LHCN-M2 (cell line): ENCODE measurements at regions not wholly inside any gene's neighbourhood (a gene's known extent, or its start where the extent isn't known, plus 50 kb on each side); places are given as distances from the start of the nearest gene placed in this dataset.

Experiments
- DNase-seq: peaks from one replicate; pipeline ENCODE4 v3.0.0-alpha.2; 2012; ENCODE audit warnings: low read depth

DNA sequence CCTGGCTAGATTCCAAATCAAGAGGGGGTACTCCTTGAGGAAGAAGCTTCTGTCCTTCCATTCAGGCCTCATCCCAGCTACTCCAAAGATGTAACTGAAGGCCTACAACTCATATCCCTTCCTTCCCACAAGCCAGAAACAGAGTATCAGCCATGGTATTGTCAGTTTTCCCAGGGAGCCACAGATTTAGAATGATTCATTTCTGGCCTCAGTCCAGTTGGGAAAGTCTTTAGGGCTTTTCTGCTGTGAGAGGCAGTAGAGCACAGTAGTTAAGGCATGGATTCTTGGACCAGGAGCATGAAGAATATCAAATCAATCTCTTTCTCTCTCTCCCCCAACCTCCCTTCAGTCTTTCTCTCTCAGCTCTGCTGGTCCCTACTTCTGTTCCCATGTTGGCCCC is 505.0 kb downstream of the BCOR start:
- no peak for DNase-seq

- no peak for DNase-seq
Observed at GRCh38 chrX:39595977-39596376, 501.8 kb downstream of the BCOR start.

DNA sequence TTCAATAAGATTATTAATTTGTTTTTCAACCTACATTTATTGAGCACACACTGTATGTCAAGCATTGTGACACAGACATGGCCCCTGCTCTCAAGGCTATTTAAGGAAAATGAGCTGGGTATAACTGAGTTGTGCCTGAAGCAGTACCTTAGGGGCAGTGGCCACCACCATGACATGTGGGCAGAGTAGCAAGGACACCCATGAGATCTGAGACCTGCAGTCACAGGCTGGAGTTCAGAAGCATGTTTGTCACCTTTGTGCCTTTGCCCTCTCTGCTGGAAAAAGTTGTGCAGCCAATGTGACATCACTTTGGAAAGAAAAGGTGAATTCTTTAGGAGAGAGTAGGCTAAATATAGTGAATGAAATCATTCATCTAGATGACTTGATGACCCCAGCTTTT is 501.3 kb downstream of the BCOR start:
- no peak for DNase-seq

- DNase-seq: no peak
Observed at GRCh38 chrX:39599339-39599738, 498.4 kb downstream of the BCOR start.

- DNase-seq: no peak
Observed at GRCh38 chrX:39600222-39600621, 497.5 kb downstream of the BCOR start.

DNA sequence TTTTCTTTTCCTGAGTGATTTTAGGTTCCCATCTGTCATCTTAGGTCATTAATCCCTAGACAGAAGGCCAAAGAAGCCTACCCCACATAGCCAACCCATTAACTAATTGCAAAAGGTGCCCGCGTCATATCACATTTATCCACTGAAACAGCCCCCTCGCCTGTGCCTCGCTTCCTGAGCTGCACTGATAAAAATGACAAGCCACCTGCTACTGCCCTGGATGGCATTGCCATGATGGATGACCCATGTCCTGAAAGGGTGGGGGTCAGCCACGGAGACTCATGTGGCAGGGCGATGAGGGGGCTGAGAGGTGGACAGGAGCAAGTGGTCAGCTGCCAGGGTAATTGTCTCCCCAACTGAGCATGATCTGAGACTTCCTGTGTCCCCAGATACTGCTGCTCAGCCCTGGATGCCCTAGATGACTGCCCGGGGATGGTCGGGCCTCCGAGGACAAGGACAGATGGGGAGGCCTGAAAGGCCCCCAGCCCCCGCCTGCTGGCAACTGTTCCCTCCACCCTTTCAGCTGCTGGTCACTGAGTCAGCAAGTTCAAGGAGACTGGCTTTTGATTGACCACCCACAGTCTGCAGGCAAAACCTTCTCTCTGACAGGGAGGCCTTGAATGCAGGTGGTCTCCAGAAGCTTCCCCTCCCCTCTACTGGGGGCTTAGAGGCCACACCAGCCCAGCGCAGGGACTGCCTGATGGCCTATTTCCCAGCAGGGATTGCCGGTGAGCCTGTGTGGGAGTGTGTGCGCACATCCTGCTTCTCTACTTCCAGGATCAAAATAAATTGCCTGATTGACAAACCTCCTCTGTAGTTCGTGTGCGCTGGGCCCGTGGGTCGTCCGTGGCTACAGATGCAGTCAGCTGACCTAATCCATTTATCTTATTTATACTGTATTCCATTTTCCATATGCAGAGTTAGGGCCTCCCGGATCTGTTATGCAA is 496.3 kb downstream of the BCOR start:
- DNase-seq: no peak

- no peak for DNase-seq
Observed at GRCh38 chrX:39602195-39602594, 495.6 kb downstream of the BCOR start.

DNA sequence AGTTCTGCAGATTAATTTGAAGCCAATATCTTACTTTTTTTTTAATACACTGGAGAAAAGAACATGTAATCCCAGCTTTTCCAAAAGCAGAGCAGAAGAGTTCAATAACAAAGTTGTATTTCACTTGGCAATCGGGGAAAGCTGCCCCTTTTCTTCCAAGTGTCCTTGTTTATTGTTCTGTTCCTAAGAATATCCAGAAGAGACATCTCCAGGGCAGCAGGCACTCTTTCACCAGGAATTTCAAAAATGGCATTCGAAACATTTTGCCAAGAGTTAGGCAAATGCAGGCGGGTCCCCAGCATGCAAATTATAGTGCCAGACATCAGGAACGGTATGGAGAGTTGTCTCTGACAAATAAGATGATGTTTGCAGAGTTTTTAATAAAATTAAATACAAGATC is 494.5 kb downstream of the BCOR start:
- no peak for DNase-seq

DNA sequence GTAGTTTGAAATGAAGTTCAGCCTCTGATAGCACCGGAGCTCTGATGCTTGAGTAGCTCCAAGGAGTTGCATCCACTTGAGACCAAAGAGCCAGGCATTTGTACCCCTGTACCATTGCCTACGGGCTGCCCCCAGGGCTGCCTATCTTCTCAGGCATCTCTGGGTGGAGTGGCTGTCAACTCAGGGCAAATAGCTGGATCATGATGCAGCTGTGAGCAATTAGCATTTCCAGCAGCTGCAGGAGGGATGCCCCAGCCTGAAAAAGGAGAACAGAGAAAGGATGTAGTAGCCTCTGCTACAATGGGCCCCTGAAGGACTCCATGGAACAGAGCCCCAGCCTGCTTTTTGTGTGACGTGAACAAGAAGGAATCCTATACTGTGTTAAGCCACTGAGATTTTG is 492.6 kb downstream of the BCOR start:
- DNase-seq: no peak

- no peak for DNase-seq
Observed at GRCh38 chrX:39605866-39606265, 491.9 kb downstream of the BCOR start.

DNA sequence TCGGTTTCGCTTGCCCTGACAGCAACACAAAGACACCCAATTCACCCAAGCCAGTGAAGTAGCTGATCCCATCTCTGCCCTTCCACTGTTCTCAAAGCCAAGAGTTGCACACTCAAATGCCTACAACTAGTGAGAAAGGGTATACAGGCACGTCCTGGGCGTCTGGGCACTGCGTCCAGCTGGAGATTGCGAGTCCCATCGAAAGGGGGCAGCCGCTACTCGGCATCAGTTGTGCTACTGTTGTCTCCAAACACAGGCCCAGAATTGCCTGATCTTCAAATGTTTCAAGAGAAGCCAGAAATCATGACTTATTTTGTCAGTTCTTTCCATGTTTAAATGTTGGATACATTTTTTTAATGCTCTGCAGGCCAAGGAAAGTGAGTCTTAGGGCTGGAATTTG is 487.8 kb downstream of the BCOR start:
- no peak for DNase-seq

- DNase-seq: no peak
Observed at GRCh38 chrX:39611468-39611867, 486.3 kb downstream of the BCOR start.

DNA sequence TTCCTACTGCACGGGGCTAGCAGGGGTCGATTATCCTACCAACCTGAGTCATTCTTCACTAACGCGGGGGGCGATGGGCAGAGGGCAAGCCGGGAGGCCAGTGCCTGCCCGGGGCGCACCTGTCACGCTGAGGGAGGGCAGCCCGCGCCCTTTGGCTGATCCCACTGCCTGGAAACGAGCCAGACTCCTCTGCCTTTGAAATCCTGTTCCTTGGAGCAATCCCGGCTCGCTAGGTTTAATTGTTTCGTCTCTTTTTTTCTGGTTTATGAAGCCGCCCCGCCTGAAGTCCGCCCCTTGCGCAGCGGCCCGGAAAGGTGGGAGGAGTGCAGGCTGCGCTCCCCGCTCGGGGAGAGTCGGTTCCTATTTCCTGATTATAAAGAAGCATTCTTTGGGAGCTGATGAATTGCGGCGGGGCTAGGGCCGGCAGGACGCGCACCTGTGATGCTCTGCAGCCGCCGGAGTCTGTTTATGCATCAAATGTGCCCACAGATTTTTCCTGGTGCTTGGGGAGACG is 484.2 kb downstream of the BCOR start:
- peak; percentile 16 for DNase-seq

- no peak for DNase-seq
Observed at GRCh38 chrX:39613997-39614679, 483.6 kb downstream of the BCOR start.

DNA sequence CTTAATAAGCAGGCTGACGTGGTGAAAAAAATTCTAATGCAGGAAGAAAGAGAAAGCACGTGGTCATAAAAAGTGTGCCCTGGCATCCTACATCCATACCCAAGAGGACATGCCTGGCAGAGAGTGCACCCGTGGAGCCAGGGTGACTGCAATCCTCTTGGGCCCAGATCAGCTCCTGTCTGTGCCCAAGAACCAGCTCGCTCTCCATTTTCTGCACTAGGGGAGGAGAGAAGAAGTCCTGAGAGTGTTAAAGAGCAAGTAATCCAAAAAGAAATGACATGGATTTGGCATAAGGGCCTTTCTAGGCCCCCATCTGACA is 483.1 kb downstream of the BCOR start:
- no peak for DNase-seq

GRCh38 chrX:39616098-39616729 is 481.5 kb downstream of the BCOR start:
- DNase-seq: no peak

GRCh38 chrX:39616731-39617130 is 481.0 kb downstream of the BCOR start:
- no peak for DNase-seq

DNA sequence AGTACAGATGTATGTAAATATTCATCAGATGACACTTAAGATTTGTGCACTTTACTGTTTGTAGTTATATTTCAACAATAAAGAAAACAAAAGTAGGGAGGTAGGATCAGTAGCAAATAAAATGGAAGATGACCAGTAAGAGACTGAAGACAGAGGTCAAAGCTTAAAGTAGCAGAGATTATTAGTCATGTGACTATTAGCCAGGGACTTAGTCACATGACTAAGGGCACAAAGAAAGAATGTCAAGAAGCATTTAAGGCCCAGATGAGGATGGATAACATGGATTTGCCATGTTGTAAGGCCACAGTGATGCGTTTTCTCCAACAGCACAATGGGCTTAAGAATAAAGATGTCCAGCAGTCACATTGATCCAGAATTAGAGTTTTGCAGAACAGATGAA is 479.6 kb downstream of the BCOR start:
- no peak for DNase-seq

GRCh38 chrX:39619182-39620009 is 478.4 kb downstream of the BCOR start:
- DNase-seq: no peak

DNA sequence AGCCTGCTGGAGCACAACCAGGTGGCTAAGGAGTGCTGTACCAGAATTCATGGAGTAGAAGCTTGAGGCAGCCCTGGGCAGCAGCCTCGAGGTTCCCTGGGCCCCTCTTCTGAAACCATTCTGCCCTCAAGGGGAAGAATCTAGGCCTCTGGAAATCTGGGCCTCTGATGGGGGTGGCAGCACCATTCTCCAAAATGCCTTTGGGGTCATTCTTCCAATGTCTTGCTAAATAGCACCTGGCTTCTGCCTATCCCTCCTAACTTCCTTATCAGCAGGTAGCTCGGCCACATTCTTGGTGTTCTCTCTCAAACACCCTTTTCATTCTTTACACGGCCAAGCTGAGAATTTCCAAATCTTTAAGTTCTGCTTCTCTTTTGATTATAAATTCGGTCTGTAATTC is 473.6 kb downstream of the BCOR start:
- DNase-seq: no peak

- DNase-seq: no peak
Observed at GRCh38 chrX:39625810-39626209, 471.9 kb downstream of the BCOR start.

- no peak for DNase-seq
Observed at GRCh38 chrX:39626749-39627148, 471.0 kb downstream of the BCOR start.
